Psoas muscle (tissue), 7 donors: ENCODE measurements at regions not wholly inside any gene's neighbourhood (a gene's known extent, or its start where the extent isn't known, plus 50 kb on each side); places are given as distances from the start of the nearest gene placed in this dataset.
A peak's percentile ranks its signal among the peaks of the same experiment; 100 is the strongest.

Experiments used
- ATAC-seq, 4 donors: fragments of 200-7000 bp; cut with Tn5 transposase; one replicate each; pipeline ENCODE4 v1.9.1; 2020; ENCODE audit warnings: moderate library complexity in 3 of 4, mild to moderate bottlenecking in 2 of 4
- DNase-seq, 2 donors: peaks; one replicate each; pipeline ENCODE4 v3.0.0-alpha.2; 2020
- H3K27ac ChIP-seq: fragments of 200-600 bp; one replicate; pipeline ENCODE4 v1.8.0; 2022
- H3K27me3 ChIP-seq, 3 donors: fragments of 200-600 bp in 1 of 3; one replicate each; pipeline versions ENCODE4 v1.6.1 to v1.8.0; 2013 to 2022; ENCODE audit warnings: low read length in 2 of 3, mild to moderate bottlenecking in 2 of 3, moderate library complexity in 1 of 3; ENCODE audit not compliant: insufficient read depth in 3 of 3
- H3K36me3 ChIP-seq, 2 donors: fragments of 200-600 bp in 1 of 2; one replicate each; pipeline versions ENCODE4 v1.6.1 to v1.8.0; 2013 to 2022; ENCODE audit warnings: low read depth in 1 of 2, mild to moderate bottlenecking in 1 of 2, moderate library complexity in 1 of 2; ENCODE audit not compliant: insufficient read depth in 1 of 2
- H3K4me1 ChIP-seq: fragments of 200-600 bp; one replicate; pipeline ENCODE4 v1.8.0; 2022
- H3K4me3 ChIP-seq: fragments of 200-600 bp; one replicate; pipeline ENCODE4 v1.8.0; 2022; ENCODE audit warnings: mild to moderate bottlenecking
- H3K9me3 ChIP-seq: fragments of 200-600 bp; one replicate; pipeline ENCODE4 v1.8.0; 2022
- WGBS, 3 donors: extraction: QIAGEN DNeasy Blood & Tissue Kit; methylation state at CpG; one replicate each; pipeline versions ENCODE4 v1.1.6 to v1.1.7; 2013; 5-methylcytosine and 5-hydroxymethylcytosine counted together
- intact Hi-C, 2 donors: fragments of 100-400 bp; cut with DNase I; formaldehyde crosslinking; loops; one replicate each; pipeline versions ENCODE4 v1.11.0 to v1.14.2; 2022
- TF ChIP-seq, protein P1 (sequence below): fragments of 200-600 bp; IDR thresholded peaks from one replicate; pipeline ENCODE4 v1.8.0; 2022; ENCODE audit warnings: antibody characterized with exemption
- donor health status: healthy with polysubstance abuse.
- donor health status: DM: no; HTN: no; CAD: no; lungs with moderate emphysema.
- donor health status: Bipolar disorder and iron deficiency.
- donor health status: healthy.
- donor health status: DM: yes; HTN: yes; CAD: no.
- donor health status: DM: no; HTN: no; CAD: no.
- donor health status: DM: yes; HTN: yes; CAD: no.

DNA sequence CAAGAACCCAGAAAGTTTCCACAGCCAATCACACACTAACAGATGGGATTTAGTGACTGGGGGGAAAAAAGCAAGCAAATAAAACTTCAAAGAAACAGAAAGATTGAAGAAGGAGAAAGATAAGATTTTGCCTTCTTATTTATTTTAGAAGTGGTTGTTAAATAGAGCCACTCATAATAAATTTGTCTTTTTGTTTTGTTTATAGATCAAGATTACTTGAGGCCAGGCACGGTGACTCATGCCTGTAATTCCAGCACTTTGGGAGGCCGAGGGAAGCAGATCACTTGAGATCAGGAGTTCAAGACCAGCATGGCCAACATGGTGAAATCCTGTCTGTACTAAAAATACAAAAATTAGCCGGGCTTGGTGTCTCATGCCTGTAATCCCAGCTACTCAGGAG lies 94.9 kb upstream of the RANBP3L start:
- TF ChIP-seq, protein P1, sequence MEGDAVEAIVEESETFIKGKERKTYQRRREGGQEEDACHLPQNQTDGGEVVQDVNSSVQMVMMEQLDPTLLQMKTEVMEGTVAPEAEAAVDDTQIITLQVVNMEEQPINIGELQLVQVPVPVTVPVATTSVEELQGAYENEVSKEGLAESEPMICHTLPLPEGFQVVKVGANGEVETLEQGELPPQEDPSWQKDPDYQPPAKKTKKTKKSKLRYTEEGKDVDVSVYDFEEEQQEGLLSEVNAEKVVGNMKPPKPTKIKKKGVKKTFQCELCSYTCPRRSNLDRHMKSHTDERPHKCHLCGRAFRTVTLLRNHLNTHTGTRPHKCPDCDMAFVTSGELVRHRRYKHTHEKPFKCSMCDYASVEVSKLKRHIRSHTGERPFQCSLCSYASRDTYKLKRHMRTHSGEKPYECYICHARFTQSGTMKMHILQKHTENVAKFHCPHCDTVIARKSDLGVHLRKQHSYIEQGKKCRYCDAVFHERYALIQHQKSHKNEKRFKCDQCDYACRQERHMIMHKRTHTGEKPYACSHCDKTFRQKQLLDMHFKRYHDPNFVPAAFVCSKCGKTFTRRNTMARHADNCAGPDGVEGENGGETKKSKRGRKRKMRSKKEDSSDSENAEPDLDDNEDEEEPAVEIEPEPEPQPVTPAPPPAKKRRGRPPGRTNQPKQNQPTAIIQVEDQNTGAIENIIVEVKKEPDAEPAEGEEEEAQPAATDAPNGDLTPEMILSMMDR, result no peak
- no peak for DNase-seq
- H3K27ac ChIP-seq, result no peak overlapping the region
- H3K4me3 ChIP-seq, result no peak overlapping the region
- no peaks in the 10 kb centered on the region for H3K36me3 ChIP-seq
- ATAC-seq, result no peak
- intact Hi-C loops, result loop anchor here in 1 of 2 donors (10.0 kb wide), 1 partner anchor 122 kb away; no protein-coding TSS in a partner anchor
- no peaks in the 10 kb centered on the region for H3K27me3 ChIP-seq
- H3K4me1 ChIP-seq, result no peaks in the 10 kb centered on the region
- H3K9me3 ChIP-seq, result no peaks in the 10 kb centered on the region
- WGBS, 3 donors, result 49 to 72% (median 55%) methylated on average over 3 of the region's 3 CpGs

DNA sequence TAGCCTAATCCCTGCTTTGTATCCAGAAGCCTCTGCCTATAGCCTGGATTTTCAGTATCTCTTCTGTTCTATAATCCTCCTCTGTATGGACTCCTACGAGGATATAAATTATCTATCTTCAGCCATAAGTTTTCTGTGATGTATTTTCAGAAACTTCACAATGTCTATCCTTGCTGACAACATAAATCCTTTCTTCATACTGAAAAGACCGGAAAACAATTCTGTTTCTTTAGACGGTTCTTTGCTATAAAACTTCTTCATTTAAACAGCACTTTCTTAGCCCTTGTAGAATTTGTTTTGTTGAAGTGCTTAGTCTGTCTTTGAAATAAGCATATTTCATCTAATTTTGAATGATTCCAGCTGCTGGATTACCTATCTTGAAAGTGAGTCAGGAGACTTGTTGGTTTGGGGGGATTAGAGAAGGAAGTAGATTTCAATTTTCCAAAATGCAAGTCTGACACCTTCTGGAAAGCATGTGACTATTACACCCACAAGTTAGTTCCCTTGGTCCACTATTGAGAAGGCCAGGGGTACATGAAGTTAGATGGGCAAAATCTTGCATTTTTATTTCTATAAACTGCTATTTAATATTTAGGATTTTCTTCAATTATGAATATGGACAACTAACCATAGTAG lies 96.3 kb upstream of the RANBP3L start:
- H3K4me1 ChIP-seq, result no peaks in the 10 kb centered on the region
- no peak overlapping the region for H3K4me3 ChIP-seq
- no peaks in the 10 kb centered on the region for H3K36me3 ChIP-seq
- H3K9me3 ChIP-seq, result no peaks in the 10 kb centered on the region
- H3K27ac ChIP-seq, result no peak overlapping the region
- ATAC-seq (peak in 1 of 4 donors; percentile 44), DNase-seq (no peak)
- H3K27me3 ChIP-seq, result no peaks in the 10 kb centered on the region
- intact Hi-C loops, result loop anchor here in 1 of 2 donors (10.0 kb wide), 1 partner anchor 123 kb away; no protein-coding TSS in a partner anchor
- TF ChIP-seq, protein P1, result peak; percentile 25
- WGBS, 3 donors, result 61 to 74% (median 70%) methylated on average over 3 of the region's 3 CpGs

DNA sequence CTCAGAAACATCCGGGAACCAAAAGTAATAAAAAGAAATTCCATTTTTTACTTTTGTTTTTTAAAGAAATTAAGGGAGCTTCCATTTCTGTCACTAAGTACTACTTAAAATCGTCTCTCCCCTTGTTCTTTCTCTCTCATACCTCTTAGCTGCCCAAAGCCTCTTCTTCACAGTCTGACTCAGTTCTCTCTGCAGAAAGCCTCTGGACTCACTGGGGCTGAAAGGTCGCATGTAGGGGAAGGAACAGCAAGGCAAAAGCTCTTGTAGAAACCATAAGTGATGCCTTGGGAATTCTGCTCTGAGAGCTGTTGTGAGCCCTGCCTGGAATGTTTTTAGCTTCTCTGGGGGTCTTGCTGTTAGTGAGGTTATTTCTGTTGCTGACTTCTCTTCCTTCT lies 100.8 kb upstream of the RANBP3L start:
- no peaks in the 10 kb centered on the region for H3K27me3 ChIP-seq
- DNase-seq (no peak), ATAC-seq (no peak)
- H3K9me3 ChIP-seq, result no peaks in the 10 kb centered on the region
- H3K27ac ChIP-seq, result no peak overlapping the region
- 76 to 81% (median 80%) methylated on average over 3 of the region's 3 CpGs for WGBS, 3 donors
- no peak overlapping the region for H3K4me3 ChIP-seq
- H3K36me3 ChIP-seq, result no peaks in the 10 kb centered on the region
- TF ChIP-seq, protein P1, result no peak
- no peaks in the 10 kb centered on the region for H3K4me1 ChIP-seq
- intact Hi-C loops, result no loop called here

DNA sequence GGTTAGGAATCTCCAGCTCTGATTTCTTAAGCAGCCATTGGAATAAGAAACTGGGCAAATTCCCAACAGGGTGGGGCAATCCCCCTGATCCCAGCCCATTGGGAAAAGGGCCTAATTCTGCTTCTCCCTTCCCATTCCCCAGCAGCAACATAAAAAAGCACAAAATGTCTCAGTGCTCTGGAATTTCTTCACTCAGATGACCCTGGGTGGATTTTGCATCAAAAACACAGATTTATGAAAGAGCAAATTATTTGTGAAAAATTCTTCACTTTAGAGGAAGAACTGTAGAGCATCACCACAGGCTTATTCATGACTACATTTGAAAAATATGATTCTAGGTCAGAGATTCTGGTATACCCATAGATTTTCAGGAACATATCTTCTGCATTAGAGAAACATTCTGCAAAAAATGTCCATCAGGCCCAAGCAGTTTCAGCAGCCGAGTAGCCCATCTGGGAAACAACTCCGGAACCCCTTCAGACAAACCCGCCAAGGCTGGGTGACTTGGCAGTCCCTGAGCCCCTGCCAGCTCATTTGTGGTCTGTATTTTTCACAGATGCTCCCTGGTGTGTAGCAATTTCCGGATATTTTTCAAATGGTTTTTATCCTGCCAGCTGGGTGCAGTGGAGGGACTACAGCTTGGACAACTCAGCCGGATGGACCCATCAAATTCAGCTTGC lies 102.1 kb upstream of the RANBP3L start:
- peak; percentile 52 to 76 for DNase-seq
- H3K36me3 ChIP-seq, result no peaks in the 10 kb centered on the region
- intact Hi-C loops, result no loop called here
- H3K4me3 ChIP-seq, result no peak overlapping the region
- WGBS, 3 donors, result 22 to 42% (median 28%) methylated on average over 5 of the region's 5 CpGs
- no peaks in the 10 kb centered on the region for H3K9me3 ChIP-seq
- no peak overlapping the region for H3K27ac ChIP-seq
- TF ChIP-seq, protein P1, result no peak
- H3K4me1 ChIP-seq, result no peaks in the 10 kb centered on the region
- peak; percentile 28 to 78 (median 56) for ATAC-seq
- H3K27me3 ChIP-seq, result no peaks in the 10 kb centered on the region
